Activated T-cell treated with anti-CD3 and anti-CD28 coated beads, Interleukin-2, amount 50 U/mL, for 72 hours (primary cell): ENCODE measurements at regions not wholly inside any gene's neighbourhood (a gene's known extent, or its start where the extent isn't known, plus 50 kb on each side); places are given as distances from the start of the nearest gene placed in this dataset.

Experiments
- ATAC-seq, 2 donors: fragments of 150-1000 bp; cut with Tn5 transposase; replicated peaks in 1 of 2; 2 replicates each; pipeline ENCODE4 v1.10.0; 2021; ENCODE audit warnings: moderate library complexity in 2 of 2, mild to moderate bottlenecking in 1 of 2
- DNase-seq, 2 donors: peaks; one replicate each; pipeline ENCODE4 v3.0.0; 2021 to 2022; ENCODE audit warnings: mixed read lengths in 1 of 2
- H3K27ac Mint-ChIP-seq: one replicate; pipeline ENCODE4 v1.8.0; 2022; ENCODE audit warnings: mild to moderate bottlenecking, moderate library complexity, mixed read lengths
- H3K27me3 Mint-ChIP-seq: one replicate; pipeline ENCODE4 v1.8.0; 2022; ENCODE audit warnings: low read depth, mixed read lengths
- H3K36me3 Mint-ChIP-seq, 2 donors: one replicate each; pipeline ENCODE4 v1.8.0; 2022; ENCODE audit warnings: mixed read lengths in 2 of 2, mild to moderate bottlenecking in 1 of 2; ENCODE audit not compliant: insufficient read depth in 2 of 2
- H3K4me1 Mint-ChIP-seq: one replicate; pipeline ENCODE4 v1.8.0; 2022; ENCODE audit warnings: low read depth, mixed read lengths
- H3K4me3 Mint-ChIP-seq, 2 donors: one replicate each; pipeline ENCODE4 v1.8.0; 2022; ENCODE audit warnings: mild to moderate bottlenecking in 2 of 2, mixed read lengths in 2 of 2, moderate library complexity in 2 of 2
- H3K9me3 Mint-ChIP-seq, 2 donors: one replicate each; pipeline ENCODE4 v1.8.0; 2022; ENCODE audit warnings: mixed read lengths in 2 of 2

DNA sequence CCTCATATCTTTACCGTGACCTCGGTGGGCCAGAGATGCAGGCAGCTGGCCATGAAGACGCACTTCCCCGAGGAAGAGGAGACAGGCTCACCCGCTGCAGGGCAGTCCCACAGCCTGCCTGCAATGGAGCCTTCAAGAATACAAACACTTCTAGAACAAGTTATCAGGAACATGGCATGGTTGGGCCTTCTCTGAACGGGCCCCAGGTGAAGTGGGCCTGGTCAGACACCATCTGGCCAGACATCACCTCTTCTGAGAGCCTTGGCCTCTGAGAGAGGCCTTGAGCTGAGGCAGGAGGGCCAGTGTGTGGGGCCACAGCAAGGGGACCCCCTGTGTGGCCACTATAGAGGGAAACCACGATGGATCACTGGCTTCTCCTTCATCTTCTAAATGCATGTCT lies 112.4 kb upstream of the GDF10 start:
- no peak overlapping the region for H3K27ac Mint-ChIP-seq
- H3K4me3 Mint-ChIP-seq, result no peak overlapping the region
- H3K36me3 Mint-ChIP-seq, result no peaks in the 10 kb centered on the region
- no peaks in the 10 kb centered on the region for H3K27me3 Mint-ChIP-seq
- no peaks in the 10 kb centered on the region for H3K4me1 Mint-ChIP-seq
- DNase-seq (no peak), ATAC-seq (no peak)
- no peaks in the 10 kb centered on the region for H3K9me3 Mint-ChIP-seq

DNA sequence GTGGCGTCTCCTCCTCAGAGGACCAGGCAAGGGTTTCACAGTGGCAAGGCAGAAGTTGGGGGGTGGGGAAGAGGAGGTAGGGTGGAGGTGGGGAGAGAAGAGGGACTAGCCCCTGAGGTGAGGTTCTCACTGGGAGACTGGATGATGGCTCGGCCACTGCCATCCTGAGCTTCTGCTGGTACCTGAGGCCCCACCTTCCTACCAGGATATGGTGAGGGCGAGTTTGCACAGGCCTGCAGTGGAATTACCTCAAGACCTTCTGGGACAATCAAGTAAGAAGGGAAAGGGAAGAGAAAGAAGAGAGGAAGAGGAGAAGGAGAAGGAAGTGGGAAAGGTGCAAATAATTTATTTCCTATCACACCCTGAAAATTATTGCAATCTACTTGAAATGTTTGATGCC lies 111.8 kb upstream of the GDF10 start:
- Mint-ChIP-seq H3K27ac (no peak overlapping the region), H3K27me3 (no peaks in the 10 kb centered on the region), H3K4me3 (no peak overlapping the region), H3K36me3 (no peaks in the 10 kb centered on the region), H3K9me3 (no peaks in the 10 kb centered on the region), H3K4me1 (no peaks in the 10 kb centered on the region)
- ATAC-seq, result no peak
- no peak for DNase-seq

DNA sequence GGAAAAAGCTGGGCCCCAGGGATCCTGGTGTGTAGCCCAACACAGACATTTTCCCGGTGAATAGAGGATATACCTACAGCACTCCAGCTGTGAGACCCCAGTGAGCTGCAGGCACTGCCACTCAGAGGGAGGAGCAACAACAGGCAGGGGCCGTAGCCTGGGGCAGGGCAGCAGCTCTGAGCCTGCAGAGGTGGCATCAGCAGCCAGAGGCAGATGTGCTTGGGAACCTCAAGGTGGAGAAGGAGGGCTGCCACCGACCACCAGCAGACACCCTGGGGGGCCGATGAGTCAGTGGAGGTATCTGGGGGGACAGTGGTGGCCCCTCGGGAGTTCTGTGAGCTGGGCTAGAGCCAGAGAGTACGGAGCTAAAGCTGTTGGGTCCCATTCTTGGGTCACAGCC lies 110.2 kb upstream of the GDF10 start:
- Mint-ChIP-seq H3K27me3 (no peaks in the 10 kb centered on the region), H3K4me1 (peaks cover 8% of the 10 kb centered on the region), H3K9me3 (no peaks in the 10 kb centered on the region), H3K4me3 (no peak overlapping the region), H3K36me3 (no peaks in the 10 kb centered on the region), H3K27ac (no peak overlapping the region)
- ATAC-seq, result no peak
- DNase-seq, result no peak

DNA sequence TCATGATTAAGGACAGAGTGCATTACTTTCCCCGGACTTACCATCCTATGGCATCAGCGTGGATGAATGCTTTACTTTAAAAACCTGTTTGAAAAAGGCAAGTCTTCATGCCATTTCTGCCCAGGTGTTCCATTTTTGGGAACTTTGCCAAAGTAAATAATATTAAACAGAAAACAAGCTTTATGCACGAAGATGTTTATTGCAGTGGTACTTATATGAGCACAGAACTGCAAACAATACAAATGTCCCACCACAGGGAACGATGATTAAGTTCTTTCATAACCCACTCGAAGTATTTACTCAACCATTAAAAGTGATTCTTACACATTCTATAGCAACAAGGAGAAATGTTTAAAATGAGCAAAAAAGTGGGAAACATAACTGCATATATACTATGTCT lies 109.7 kb upstream of the GDF10 start:
- Mint-ChIP-seq H3K4me1 (peaks cover 13% of the 10 kb centered on the region), H3K4me3 (no peak overlapping the region), H3K36me3 (no peaks in the 10 kb centered on the region), H3K27me3 (no peaks in the 10 kb centered on the region), H3K27ac (no peak overlapping the region), H3K9me3 (no peaks in the 10 kb centered on the region)
- ATAC-seq (no peak), DNase-seq (no peak)

DNA sequence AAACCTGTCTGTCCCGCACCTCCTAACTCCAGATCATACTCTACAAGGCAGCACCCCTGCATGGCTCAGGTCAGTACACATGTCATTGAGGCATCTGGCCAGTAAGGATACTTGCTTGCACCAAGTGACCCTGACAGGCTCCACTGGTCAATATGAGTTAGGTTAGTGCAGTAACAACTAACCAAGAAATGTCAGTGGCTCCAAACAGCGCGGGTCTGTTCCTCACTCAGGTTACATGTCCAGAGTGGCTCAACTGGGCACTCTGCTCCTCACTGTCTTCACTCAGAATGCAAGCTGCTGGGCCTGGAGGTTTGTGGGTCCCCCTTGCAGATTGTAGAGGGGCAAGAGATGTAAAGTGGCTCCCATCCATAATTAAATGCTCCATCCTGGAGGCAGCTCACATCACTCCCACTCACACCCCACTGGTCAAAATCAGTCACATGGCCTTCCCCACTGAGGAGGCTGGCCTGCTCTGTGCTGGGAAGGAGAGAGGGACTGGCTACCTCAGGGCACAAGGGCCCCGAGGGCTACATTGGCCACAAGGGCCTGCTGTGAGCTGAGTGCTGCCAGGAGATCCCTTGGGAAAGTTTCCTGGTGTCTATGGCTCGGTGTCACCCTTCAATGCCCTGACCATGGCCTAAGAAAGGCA lies 109.1 kb upstream of the GDF10 start:
- Mint-ChIP-seq H3K9me3 (no peaks in the 10 kb centered on the region), H3K4me1 (peaks cover 18% of the 10 kb centered on the region), H3K36me3 (no peaks in the 10 kb centered on the region), H3K27ac (no peak overlapping the region), H3K4me3 (no peak overlapping the region), H3K27me3 (no peaks in the 10 kb centered on the region)
- ATAC-seq (no peak), DNase-seq (no peak)

DNA sequence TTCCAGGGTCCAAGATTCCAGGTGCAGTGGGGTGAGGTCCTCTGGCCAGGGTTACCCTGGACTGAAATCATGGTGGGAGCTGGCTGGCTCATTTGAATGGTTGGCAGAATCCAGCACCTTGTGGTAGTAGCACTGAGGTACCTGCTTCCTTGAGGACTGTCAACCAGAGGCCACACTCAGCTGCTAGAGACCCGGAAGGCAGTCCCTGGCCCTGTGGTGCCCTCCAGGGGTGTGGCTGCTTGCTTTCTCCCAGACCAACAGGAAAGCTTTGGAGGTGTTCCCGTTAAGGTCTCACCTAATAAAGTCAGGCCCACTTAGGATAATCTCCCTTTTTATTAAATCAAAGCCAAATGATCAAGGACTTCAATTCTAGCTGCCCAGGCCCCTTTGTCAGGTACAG lies 107.7 kb upstream of the GDF10 start:
- ATAC-seq (no peak), DNase-seq (no peak)
- no peak overlapping the region for H3K4me3 Mint-ChIP-seq
- H3K27me3 Mint-ChIP-seq, result no peaks in the 10 kb centered on the region
- H3K9me3 Mint-ChIP-seq, result no peaks in the 10 kb centered on the region
- no peak overlapping the region for H3K27ac Mint-ChIP-seq
- H3K36me3 Mint-ChIP-seq, result no peaks in the 10 kb centered on the region
- H3K4me1 Mint-ChIP-seq, result peaks cover 18% of the 10 kb centered on the region

DNA sequence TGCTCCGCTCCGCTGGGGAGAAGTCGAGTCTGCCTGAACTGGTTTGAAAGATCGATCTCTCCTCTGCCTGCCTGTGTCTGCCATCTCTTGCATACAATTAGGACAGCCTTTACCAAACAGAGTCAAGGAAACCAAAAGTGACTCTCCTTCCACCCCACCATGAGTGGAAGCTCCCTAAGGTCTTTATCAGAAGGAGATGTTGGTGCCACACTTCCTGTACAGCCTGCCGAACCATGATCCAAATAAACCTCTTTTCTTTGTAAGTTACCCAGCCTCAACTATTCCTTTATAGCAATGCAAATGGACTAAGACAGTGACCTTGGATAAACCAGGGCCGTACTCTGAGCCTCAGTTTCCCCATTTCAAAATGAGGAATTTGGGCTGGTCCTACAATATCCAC lies 106.3 kb upstream of the GDF10 start:
- no peak for DNase-seq
- Mint-ChIP-seq H3K4me3 (no peak overlapping the region), H3K9me3 (no peaks in the 10 kb centered on the region), H3K36me3 (no peaks in the 10 kb centered on the region), H3K27me3 (no peaks in the 10 kb centered on the region), H3K27ac (no peak overlapping the region), H3K4me1 (peaks cover 18% of the 10 kb centered on the region)
- no peak for ATAC-seq

DNA sequence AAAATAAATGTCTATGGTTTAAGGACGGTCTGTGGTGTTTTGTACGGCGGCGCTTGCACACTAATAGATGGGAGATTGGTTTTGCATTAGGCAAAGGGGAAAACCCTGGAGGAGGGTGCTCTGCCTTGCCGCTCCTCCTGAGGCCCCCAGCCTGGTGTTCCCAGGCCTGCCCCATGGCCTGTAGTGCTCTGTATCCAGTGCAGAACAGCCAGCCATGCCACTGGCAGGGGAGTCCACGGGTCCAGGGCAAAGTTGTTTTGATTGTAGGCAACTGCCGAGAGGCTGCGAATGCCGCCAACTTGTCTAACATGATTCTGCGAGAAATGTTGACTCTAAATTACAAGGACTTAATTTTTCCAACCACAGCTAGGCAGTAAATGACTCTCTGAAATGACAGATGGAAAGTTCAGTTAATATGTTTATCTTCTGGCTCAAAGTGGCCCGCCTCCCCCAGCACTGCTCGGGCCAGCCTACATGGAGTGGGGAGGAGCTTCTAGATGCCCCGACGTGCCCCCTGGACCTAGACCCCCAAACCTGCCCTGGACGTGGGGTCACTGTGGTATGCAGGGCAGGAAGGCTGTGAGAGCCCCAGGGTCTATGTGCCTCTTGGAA lies 104.6 kb upstream of the GDF10 start:
- no peaks in the 10 kb centered on the region for H3K36me3 Mint-ChIP-seq
- no peak overlapping the region for H3K27ac Mint-ChIP-seq
- peaks cover 18% of the 10 kb centered on the region for H3K4me1 Mint-ChIP-seq
- peak; percentile 81 to 85 for ATAC-seq
- peaks cover 0 to under 1% of the 10 kb centered on the region in 2 donors for H3K9me3 Mint-ChIP-seq
- peak; percentile 16 to 43 for DNase-seq
- H3K4me3 Mint-ChIP-seq, result peak overlapping the region; percentile 41 to 56
- H3K27me3 Mint-ChIP-seq, result no peaks in the 10 kb centered on the region

DNA sequence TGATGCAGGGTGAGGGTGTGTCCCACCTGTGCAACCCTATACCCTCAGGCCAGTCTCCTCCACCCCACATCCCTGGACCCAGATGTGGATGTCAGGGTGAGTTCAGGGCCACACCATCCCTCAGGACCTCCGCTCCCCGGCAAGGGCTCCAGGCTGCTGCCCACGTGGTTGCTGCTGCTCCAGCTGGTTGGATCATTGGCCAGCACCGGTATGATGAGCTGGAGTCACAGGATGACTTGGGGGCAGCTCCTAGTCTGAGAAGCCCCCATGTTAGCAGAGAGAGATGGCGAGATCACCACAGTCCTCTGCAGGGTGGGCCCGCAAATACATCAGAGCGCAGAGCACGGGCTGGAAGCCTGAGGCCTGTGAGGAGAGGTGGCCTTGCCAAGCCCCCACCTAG lies 103.3 kb upstream of the GDF10 start:
- DNase-seq, result no peak
- Mint-ChIP-seq H3K27me3 (no peaks in the 10 kb centered on the region), H3K4me3 (no peak overlapping the region), H3K36me3 (no peaks in the 10 kb centered on the region), H3K27ac (no peak overlapping the region), H3K4me1 (peaks cover 18% of the 10 kb centered on the region), H3K9me3 (peaks cover 0 to 3% of the 10 kb centered on the region in 2 donors)
- ATAC-seq, result no peak

DNA sequence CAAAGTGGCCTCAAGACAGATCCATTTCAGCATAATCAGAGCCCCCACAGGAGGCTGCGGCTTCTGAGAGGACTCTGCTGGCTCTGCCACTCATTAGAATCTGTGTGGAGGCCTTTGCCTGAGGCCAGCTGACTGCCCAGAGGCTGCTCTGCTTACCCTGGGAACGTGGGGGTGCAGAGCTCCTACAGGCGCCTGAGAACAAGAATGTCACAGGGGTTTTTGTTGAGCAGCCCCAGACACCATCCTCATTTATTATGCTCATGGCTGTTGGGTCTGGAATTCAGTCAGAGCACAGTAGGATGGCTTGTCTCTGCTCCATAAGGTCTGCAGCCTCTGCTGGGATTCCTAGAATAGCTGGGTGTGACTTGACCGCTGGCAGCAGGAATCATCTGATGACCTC lies 101.8 kb upstream of the GDF10 start:
- Mint-ChIP-seq H3K9me3 (peaks cover 0 to 3% of the 10 kb centered on the region in 2 donors), H3K4me1 (peaks cover 18% of the 10 kb centered on the region), H3K27ac (no peak overlapping the region), H3K4me3 (no peak overlapping the region), H3K27me3 (no peaks in the 10 kb centered on the region), H3K36me3 (no peaks in the 10 kb centered on the region)
- ATAC-seq (no peak), DNase-seq (no peak)

DNA sequence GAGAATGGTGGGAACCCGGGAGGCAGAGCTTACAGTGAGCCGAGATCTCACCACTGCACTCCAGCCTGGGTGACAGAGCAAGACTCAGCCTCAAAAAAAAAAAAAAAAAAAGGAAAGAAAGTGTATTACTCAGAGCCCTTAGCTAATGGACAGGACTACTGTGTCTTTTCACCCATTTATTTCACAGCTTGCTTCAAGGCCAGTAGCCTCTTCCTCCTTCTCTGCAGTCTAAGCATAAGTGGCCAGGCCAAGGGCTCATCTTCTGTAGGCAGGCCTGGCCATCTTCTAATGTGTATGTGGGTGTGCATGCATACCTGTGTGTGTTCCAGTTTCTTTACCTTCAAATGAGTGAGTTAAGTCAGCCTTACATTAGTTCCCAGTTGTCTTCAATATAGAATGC lies 94.8 kb upstream of the GDF10 start:
- H3K4me3 Mint-ChIP-seq, result no peak overlapping the region
- peaks cover 0 to 3% of the 10 kb centered on the region in 2 donors for H3K9me3 Mint-ChIP-seq
- H3K4me1 Mint-ChIP-seq, result peaks cover 35% of the 10 kb centered on the region
- DNase-seq (no peak), ATAC-seq (no peak)
- H3K36me3 Mint-ChIP-seq, result no peaks in the 10 kb centered on the region
- no peak overlapping the region for H3K27ac Mint-ChIP-seq
- H3K27me3 Mint-ChIP-seq, result no peaks in the 10 kb centered on the region

DNA sequence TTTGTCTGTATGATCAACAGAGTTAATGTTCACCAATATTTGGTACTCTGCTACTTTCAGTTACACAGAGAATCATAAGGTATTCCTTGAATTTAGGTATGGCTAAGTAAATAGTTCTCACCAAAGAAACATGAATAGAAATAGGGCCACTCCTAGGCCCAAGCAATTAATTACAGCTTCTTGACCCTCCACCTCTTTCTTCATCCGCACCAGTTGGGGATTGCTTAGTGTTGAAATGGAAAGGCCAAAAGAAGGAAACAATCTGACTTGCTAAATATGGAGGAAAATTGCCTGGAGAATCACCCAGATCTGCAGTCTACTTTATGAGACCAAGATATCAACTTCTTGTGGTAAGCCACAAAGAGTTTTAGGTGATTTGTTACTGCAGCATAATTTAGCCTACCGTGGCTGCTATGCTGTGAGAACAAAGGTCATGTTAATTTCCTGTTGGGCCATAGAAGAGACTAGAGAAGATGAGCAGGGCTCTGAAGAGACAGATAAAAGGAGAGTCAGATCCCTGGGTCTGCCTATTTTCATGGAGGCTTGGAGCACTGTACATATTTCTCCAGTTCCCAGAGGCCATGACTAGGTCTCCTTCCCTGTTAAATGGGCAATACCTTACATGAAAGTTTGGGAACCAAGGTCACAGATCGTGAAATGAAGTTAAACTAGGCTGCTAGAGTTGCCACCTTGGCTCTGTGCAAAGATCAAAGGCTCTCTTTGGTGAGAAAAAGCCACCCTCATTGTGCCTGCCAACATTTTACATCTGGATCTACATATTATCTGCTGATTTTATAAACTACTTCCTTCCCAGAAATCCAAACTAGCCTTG lies 93.3 kb upstream of the GDF10 start:
- peak overlapping the region; percentile 35 to 77 for H3K4me3 Mint-ChIP-seq
- H3K36me3 Mint-ChIP-seq, result peaks cover 0 to 3% of the 10 kb centered on the region in 2 donors
- DNase-seq (peak in 1 of 2 donors; percentile 12), ATAC-seq (peak; percentile 78 to 79)
- H3K27ac Mint-ChIP-seq, result peak overlapping the region; percentile 33
- no peaks in the 10 kb centered on the region for H3K27me3 Mint-ChIP-seq
- no peaks in the 10 kb centered on the region for H3K9me3 Mint-ChIP-seq
- H3K4me1 Mint-ChIP-seq, result peaks cover 45% of the 10 kb centered on the region

DNA sequence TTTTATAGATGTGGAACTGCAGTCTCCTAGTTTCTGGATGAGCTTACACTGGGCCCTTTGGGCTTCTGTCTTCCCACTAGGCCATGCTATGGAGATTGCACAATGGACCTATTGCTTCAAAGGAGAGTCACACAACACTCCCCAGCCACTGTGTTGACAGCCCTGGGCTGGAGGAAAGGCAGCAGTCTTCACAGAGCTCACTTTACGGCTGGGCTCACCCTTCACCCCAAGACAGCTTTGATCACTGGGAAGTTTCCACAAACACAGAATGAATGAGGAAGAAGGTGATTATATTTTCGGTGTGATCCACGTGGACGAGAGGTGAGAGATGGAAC lies 92.7 kb upstream of the GDF10 start:
- Mint-ChIP-seq H3K4me1 (peaks cover 51% of the 10 kb centered on the region), H3K9me3 (no peaks in the 10 kb centered on the region), H3K27me3 (no peaks in the 10 kb centered on the region), H3K4me3 (peak overlapping the region; percentile 35 to 77), H3K36me3 (peaks cover 0 to 7% of the 10 kb centered on the region in 2 donors), H3K27ac (peak overlapping the region; percentile 33)
- DNase-seq (no peak), ATAC-seq (peak; percentile 51 to 58)
